Effector memory CD4-positive, alpha-beta T cell (primary cell): ENCODE measurements at regions not wholly inside any gene's neighbourhood (a gene's known extent, or its start where the extent isn't known, plus 50 kb on each side); places are given as distances from the start of the nearest gene placed in this dataset.
"Not testable (repeated sequence)": the region's sequence is repeated elsewhere in the genome, so short reads cannot be mapped to it uniquely, and the experiment has no call there.

Experiments used
- DNase-seq, 3 donors: peaks; one replicate each; pipeline ENCODE4 v3.0.0-alpha.2; 2020
- H3K27ac ChIP-seq: 2 replicates; pipeline ENCODE4 v1.7.0; 2013; ENCODE audit warnings: mild to moderate bottlenecking, low read length, moderate library complexity; ENCODE audit not compliant: insufficient read depth, poor library complexity, severe bottlenecking
- H3K27me3 ChIP-seq: replicated peaks from 2 replicates; pipeline ENCODE4 v1.7.0; 2013; ENCODE audit warnings: mild to moderate bottlenecking, low read length; ENCODE audit not compliant: insufficient read depth, control insufficient read depth, poor library complexity, severe bottlenecking
- H3K36me3 ChIP-seq: 2 replicates; pipeline ENCODE4 v1.7.0; 2013; ENCODE audit warnings: mild to moderate bottlenecking, low read length, moderate library complexity; ENCODE audit not compliant: control insufficient read depth, insufficient read depth
- H3K4me1 ChIP-seq: 2 replicates; pipeline ENCODE4 v1.7.0; 2013; ENCODE audit warnings: low read length, mild to moderate bottlenecking; ENCODE audit not compliant: control insufficient read depth, insufficient read depth, poor library complexity, severe bottlenecking
- H3K4me3 ChIP-seq: 2 replicates; pipeline ENCODE4 v1.7.0; 2013; ENCODE audit warnings: low read length, low read depth, mild to moderate bottlenecking; ENCODE audit not compliant: insufficient read depth, poor library complexity, severe bottlenecking
- H3K9me3 ChIP-seq: 2 replicates; pipeline ENCODE4 v1.7.0; 2013; ENCODE audit warnings: mild to moderate bottlenecking, low read length, moderate library complexity; ENCODE audit not compliant: control insufficient read depth

DNA sequence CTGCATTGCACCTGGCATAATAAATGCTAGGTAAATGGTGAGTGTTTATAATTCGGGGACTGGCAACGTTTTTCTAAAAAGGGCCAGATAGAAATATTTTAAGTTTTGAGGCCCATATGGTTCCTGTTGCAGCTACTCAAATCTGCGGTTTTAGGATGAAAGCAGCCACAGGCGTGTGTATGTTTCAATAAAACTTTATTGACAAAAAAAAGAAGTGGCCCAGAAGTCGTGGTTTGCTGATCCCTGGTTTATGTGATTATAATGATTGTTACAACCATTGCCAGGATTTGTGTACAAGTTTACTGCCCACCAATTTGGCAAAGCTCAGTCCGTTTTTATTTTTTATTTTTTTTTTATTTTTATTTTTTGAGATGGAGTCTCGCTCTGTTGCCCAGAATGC, 536.1 kb downstream of the XYLT1 start:
- DNase-seq = no peak
- Histone ChIP-seq H3K27ac (no peak overlapping the region), H3K4me1 (no peaks in the 10 kb centered on the region), H3K4me3 (no peak overlapping the region), H3K36me3 (no peaks in the 10 kb centered on the region), H3K27me3 (no peaks in the 10 kb centered on the region), H3K9me3 (no peaks in the 10 kb centered on the region)

- not testable (repeated sequence) for H3K27ac ChIP-seq, H3K4me3 ChIP-seq, H3K9me3 ChIP-seq, H3K4me1 ChIP-seq, DNase-seq, H3K36me3 ChIP-seq, H3K27me3 ChIP-seq
These were observed 534.9 kb downstream of the XYLT1 start for GRCh38 chr16:16935909-16936308.

DNA sequence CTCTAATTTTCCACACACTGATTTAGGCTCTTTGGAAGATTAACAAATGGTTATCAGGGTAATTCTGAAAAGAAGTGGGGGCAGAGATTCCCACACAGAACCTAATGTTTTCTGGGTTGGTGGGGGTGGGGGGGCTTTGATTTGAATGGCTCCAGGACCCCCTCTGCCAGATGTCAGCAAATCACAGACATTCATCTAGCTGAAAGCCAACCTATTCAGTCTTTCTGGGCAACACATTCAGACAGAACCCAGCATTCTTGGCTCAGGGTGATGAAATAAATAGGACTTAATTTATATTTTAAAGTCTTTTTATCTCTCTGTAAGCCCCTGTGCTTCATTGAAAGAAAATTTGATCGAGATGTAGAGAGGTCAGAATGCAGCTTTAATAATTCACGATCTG, 533.2 kb downstream of the XYLT1 start:
- Histone ChIP-seq H3K4me1 (no peaks in the 10 kb centered on the region), H3K36me3 (no peaks in the 10 kb centered on the region)

DNA sequence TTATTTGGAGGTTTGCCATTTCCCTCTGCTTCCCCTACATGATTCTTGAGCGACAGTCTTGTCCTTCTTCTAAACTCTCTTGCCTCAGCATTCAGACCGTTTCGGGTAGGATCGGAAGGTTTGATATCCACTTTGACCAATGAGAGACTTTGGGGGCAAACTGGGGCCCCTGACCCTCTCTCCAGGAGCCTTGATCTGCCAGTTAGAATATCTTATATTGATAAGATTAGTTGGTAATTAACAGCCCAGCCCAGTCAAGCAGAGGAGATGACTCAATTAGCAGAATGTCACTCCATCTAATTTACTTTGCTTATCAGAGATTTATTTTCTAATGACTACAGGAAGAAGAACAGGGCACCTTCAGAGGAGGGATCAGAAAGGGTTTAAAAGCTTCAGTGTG, 532.8 kb downstream of the XYLT1 start:
- Histone ChIP-seq H3K27me3 (no peaks in the 10 kb centered on the region), H3K9me3 (no peaks in the 10 kb centered on the region), H3K36me3 (no peaks in the 10 kb centered on the region), H3K4me1 (no peaks in the 10 kb centered on the region), H3K4me3 (no peak overlapping the region), H3K27ac (no peak overlapping the region)
- no peak for DNase-seq

More for the DNA sequence above, 533.2 kb downstream of the XYLT1 start:
- Histone ChIP-seq H3K9me3 (no peaks in the 10 kb centered on the region), H3K27me3 (no peaks in the 10 kb centered on the region), H3K4me3 (no peak overlapping the region), H3K27ac (no peak overlapping the region)
- DNase-seq = no peak

GRCh38 chr16:16938980-16939379, 531.8 kb downstream of the XYLT1 start:
- Histone ChIP-seq H3K36me3 (no peaks in the 10 kb centered on the region), H3K27me3 (no peaks in the 10 kb centered on the region), H3K9me3 (no peaks in the 10 kb centered on the region), H3K4me1 (no peaks in the 10 kb centered on the region), H3K4me3 (no peak overlapping the region), H3K27ac (no peak overlapping the region)
- DNase-seq = no peak

DNA sequence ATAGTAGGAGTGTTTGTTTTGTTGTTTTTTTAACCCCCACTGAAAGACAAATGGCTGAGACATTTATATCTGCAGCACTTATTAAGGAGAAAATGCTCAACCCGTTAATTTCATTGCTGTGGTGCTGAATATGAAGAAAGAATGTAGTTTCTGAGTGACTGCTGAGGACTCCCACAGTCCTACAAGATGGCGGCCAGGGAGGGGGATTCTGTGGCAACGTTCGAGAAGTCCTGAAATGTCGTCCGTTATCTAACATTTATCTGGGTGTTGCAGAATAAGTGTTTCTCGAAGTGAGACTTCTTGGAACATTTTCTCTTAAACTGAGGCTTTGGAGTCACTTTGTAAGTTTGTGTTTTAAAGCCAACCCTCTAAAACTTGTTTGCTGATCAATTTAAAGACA, 530.4 kb downstream of the XYLT1 start:
- Histone ChIP-seq H3K27me3 (no peaks in the 10 kb centered on the region), H3K4me1 (no peaks in the 10 kb centered on the region), H3K4me3 (no peak overlapping the region), H3K27ac (no peak overlapping the region), H3K36me3 (no peaks in the 10 kb centered on the region), H3K9me3 (no peaks in the 10 kb centered on the region)
- DNase-seq = no peak

GRCh38 chr16:16942849-16943248, 527.9 kb downstream of the XYLT1 start:
- H3K36me3 ChIP-seq, H3K9me3 ChIP-seq, H3K4me1 ChIP-seq, H3K4me3 ChIP-seq, H3K27me3 ChIP-seq, DNase-seq, H3K27ac ChIP-seq: not testable (repeated sequence)

DNA sequence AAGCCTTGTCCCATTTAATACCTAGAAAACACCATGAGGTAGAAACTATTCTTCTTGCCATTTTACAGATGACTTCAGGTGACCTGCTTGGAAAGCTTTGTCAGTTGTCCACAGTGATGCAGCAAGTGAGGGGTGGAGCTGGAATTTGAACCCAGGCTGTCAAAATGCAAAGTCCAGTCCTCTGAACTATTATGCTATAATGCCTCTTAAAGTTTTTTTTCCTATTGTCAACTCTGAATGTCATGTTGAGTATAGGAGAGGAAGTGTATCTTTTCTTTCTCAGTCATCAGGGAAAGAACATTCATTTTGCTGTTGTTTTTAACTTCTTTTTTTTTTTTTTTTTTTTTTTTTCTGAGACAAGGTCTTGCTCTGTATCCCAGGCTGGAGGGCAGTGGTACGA, 525.6 kb downstream of the XYLT1 start:
- no peak for DNase-seq
- Histone ChIP-seq H3K36me3 (no peaks in the 10 kb centered on the region), H3K9me3 (no peaks in the 10 kb centered on the region), H3K4me1 (no peaks in the 10 kb centered on the region), H3K4me3 (no peak overlapping the region), H3K27ac (no peak overlapping the region), H3K27me3 (no peaks in the 10 kb centered on the region)

GRCh38 chr16:16956376-16956775, 514.4 kb downstream of the XYLT1 start:
- Histone ChIP-seq H3K27ac (no peak overlapping the region), H3K4me1 (no peaks in the 10 kb centered on the region), H3K36me3 (no peaks in the 10 kb centered on the region), H3K4me3 (no peak overlapping the region), H3K9me3 (no peaks in the 10 kb centered on the region), H3K27me3 (no peaks in the 10 kb centered on the region)
- no peak for DNase-seq

- Histone ChIP-seq H3K27me3 (no peaks in the 10 kb centered on the region), H3K4me3 (no peak overlapping the region), H3K4me1 (no peaks in the 10 kb centered on the region), H3K36me3 (no peaks in the 10 kb centered on the region), H3K27ac (no peak overlapping the region), H3K9me3 (no peaks in the 10 kb centered on the region)
- DNase-seq = no peak
These were observed 510.0 kb downstream of the XYLT1 start for GRCh38 chr16:16960785-16961184.

- Histone ChIP-seq H3K4me3 (no peak overlapping the region), H3K4me1 (no peaks in the 10 kb centered on the region), H3K9me3 (no peaks in the 10 kb centered on the region), H3K27me3 (no peaks in the 10 kb centered on the region), H3K27ac (no peak overlapping the region), H3K36me3 (no peaks in the 10 kb centered on the region)
- no peak for DNase-seq
These were observed 504.3 kb downstream of the XYLT1 start for GRCh38 chr16:16966439-16966838.
